ENCODE measurements at regions not wholly inside any gene's neighbourhood (a gene's known extent, or its start where the extent isn't known, plus 50 kb on each side); places are given as distances from the start of the nearest gene placed in this dataset.

- TF ChIP-seq TEAD4 (IDR thresholded peaks at IDR 0.05) (no peak), CEBPB (IDR thresholded peaks at IDR 0.05) (no peak)
Measured at GRCh38 chr11:70826541-70827335, 425.6 kb downstream of the SHANK2 start.

GRCh38 chr11:70828593-70829082 lies 423.7 kb downstream of the SHANK2 start:
- TF ChIP-seq ZBTB7A (IDR thresholded peaks at IDR 0.05; ENCODE audit: low read depth), result no peak

GRCh38 chr11:70829134-70829885 lies 423.1 kb downstream of the SHANK2 start:
- TF ChIP-seq CEBPB (IDR thresholded peaks at IDR 0.05) (no peak), TAF1 (IDR thresholded peaks at IDR 0.05; ENCODE audit: low read depth) (no peak), YY1 (IDR thresholded peaks at IDR 0.05; ENCODE audit: low read depth) (no peak), RAD21 (IDR thresholded peaks at IDR 0.05; ENCODE audit: low read depth) (no peak), FOXM1 (IDR thresholded peaks at IDR 0.05; ENCODE audit: borderline replicate concordance, low read depth) (no peak), CREB1 (IDR thresholded peaks at IDR 0.05; ENCODE audit: low read depth) (no peak), TEAD4 (IDR thresholded peaks at IDR 0.05) (no peak), EGR1 (IDR thresholded peaks at IDR 0.05) (no peak)

- TF ChIP-seq TCF12 (IDR thresholded peaks at IDR 0.05; ENCODE audit: low read depth), result no peak
- no peak for TF ChIP-seq NFIC (IDR thresholded peaks at IDR 0.05)
Measured at GRCh38 chr11:70829886-70830272, 422.5 kb downstream of the SHANK2 start.

GRCh38 chr11:70833011-70833410 lies 419.4 kb downstream of the SHANK2 start:
- TF ChIP-seq RAD21 (IDR thresholded peaks at IDR 0.05; ENCODE audit: low read depth), result no peak
- TF ChIP-seq CEBPB (IDR thresholded peaks at IDR 0.05), result no peak
- no peak for TF ChIP-seq EP300 (IDR thresholded peaks at IDR 0.05; ENCODE audit: borderline replicate concordance)
- TF ChIP-seq NFIC (IDR thresholded peaks at IDR 0.05), result no peak
- no peak for TF ChIP-seq TCF12 (IDR thresholded peaks at IDR 0.05; ENCODE audit: low read depth)
- no peak for TF ChIP-seq TAF1 (IDR thresholded peaks at IDR 0.05; ENCODE audit: low read depth)
- no peak for TF ChIP-seq REST (IDR thresholded peaks at IDR 0.05; ENCODE audit: low read depth)
- TF ChIP-seq YY1 (IDR thresholded peaks at IDR 0.05; ENCODE audit: low read depth), result no peak
- no peak for TF ChIP-seq FOXM1 (IDR thresholded peaks at IDR 0.05; ENCODE audit: borderline replicate concordance, low read depth)
- TF ChIP-seq MAX (IDR thresholded peaks at IDR 0.05), result no peak
- TF ChIP-seq ZBTB7A (IDR thresholded peaks at IDR 0.05; ENCODE audit: low read depth), result no peak
- no peak for TF ChIP-seq USF1 (IDR thresholded peaks at IDR 0.05)
- TF ChIP-seq CREB1 (IDR thresholded peaks at IDR 0.05; ENCODE audit: low read depth), result no peak
- no peak for TF ChIP-seq EGR1 (IDR thresholded peaks at IDR 0.05)
- TF ChIP-seq TEAD4 (IDR thresholded peaks at IDR 0.05), result no peak

- TF ChIP-seq REST (IDR thresholded peaks at IDR 0.05; ENCODE audit: low read depth) (no peak), MAX (IDR thresholded peaks at IDR 0.05) (no peak), YY1 (IDR thresholded peaks at IDR 0.05; ENCODE audit: low read depth) (no peak), RAD21 (IDR thresholded peaks at IDR 0.05; ENCODE audit: low read depth) (no peak), CEBPB (IDR thresholded peaks at IDR 0.05) (no peak), CREB1 (IDR thresholded peaks at IDR 0.05; ENCODE audit: low read depth) (no peak), EGR1 (IDR thresholded peaks at IDR 0.05) (no peak), TCF12 (IDR thresholded peaks at IDR 0.05; ENCODE audit: low read depth) (no peak), TAF1 (IDR thresholded peaks at IDR 0.05; ENCODE audit: low read depth) (no peak), TEAD4 (IDR thresholded peaks at IDR 0.05) (no peak), NFIC (IDR thresholded peaks at IDR 0.05) (no peak), EP300 (IDR thresholded peaks at IDR 0.05; ENCODE audit: borderline replicate concordance) (no peak), FOXM1 (IDR thresholded peaks at IDR 0.05; ENCODE audit: borderline replicate concordance, low read depth) (no peak), ZBTB7A (IDR thresholded peaks at IDR 0.05; ENCODE audit: low read depth) (no peak)
Measured at GRCh38 chr11:70833554-70833953, 418.8 kb downstream of the SHANK2 start.
